Activated CD4-positive, CD25-positive, alpha-beta regulatory T cell treated with anti-CD3 and anti-CD28 coated beads, Interleukin-2, amount 50 U/mL, for 16 hours (primary cell): ENCODE measurements at regions not wholly inside any gene's neighbourhood (a gene's known extent, or its start where the extent isn't known, plus 50 kb on each side); places are given as distances from the start of the nearest gene placed in this dataset.
"Not testable (repeated sequence)": the region's sequence is repeated elsewhere in the genome, so short reads cannot be mapped to it uniquely, and the experiment has no call there.

Experiments
- DNase-seq: peaks from one replicate; pipeline ENCODE4 v3.0.0-alpha.2; 2020; ENCODE audit warnings: low read depth, low spot score

- DNase-seq: no peak
These were observed 96.1 kb downstream of the DAD1 start for GRCh38 chr14:22492622-22493542.

- no peak for DNase-seq
These were observed 97.1 kb downstream of the DAD1 start for GRCh38 chr14:22491683-22492621.

GRCh38 chr14:22491053-22491452 is 98.0 kb downstream of the DAD1 start:
- DNase-seq: not testable (repeated sequence)

DNA sequence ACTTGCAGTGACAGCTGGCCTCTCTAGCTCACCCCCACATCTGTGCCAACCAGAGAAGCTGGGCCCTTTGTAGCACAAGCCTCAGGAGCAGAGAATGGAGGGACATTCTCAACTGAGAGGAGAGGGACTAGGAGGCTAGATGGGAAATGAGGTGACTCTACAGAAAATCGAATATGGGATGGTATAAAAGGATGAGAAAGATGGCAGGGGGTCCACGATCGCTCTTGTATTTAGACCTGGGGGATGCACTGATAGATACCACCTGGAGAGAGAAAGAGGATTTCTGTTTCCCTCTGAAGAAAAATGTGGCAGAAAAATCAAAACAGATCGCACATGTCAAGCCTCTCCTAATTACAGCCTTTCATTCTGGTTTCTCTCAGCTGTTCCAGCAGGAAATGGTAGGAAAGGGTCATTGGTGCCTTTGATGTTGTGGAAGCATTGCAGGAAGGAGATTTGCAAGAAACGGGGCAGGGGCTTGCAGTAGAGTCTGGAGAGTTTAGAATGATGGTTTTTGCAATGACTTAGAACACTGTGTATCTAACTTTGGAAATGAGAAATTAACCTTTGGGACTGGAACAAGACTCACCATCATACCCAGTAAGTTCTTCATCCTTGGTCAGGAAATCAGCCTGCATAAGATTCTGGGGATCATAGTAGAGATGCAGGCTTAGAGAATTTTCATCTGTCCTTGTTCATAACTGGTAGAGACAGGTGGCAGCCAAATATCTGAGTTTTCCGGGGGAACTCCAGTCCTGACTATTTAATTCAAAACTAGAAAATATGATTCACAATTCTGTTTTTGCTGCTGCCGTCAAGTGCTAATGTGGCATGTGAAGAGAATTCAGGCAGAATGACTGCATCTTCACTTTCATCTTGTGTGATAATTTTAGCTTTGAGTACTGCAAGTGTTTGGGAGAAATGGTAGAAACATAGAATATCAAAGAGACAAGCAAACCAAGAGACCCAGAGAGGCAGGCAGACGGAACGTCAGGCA is 98.8 kb downstream of the DAD1 start:
- no peak for DNase-seq

DNA sequence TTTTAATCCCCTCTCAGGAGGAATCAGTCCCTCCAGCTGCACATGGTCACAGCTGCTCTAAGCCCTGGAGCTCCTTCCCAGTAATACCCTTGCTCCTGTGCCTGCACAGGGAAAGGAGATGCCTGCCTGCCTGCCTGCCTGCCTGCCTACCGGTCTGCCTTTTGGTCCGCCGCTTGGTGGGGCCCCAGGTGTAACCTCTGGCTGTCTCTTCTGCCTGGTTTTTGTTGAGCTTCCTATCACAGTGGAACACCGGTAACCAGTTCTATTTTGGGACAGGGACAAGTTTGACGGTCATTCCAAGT is 99.8 kb downstream of the DAD1 start:
- DNase-seq: no peak

DNA sequence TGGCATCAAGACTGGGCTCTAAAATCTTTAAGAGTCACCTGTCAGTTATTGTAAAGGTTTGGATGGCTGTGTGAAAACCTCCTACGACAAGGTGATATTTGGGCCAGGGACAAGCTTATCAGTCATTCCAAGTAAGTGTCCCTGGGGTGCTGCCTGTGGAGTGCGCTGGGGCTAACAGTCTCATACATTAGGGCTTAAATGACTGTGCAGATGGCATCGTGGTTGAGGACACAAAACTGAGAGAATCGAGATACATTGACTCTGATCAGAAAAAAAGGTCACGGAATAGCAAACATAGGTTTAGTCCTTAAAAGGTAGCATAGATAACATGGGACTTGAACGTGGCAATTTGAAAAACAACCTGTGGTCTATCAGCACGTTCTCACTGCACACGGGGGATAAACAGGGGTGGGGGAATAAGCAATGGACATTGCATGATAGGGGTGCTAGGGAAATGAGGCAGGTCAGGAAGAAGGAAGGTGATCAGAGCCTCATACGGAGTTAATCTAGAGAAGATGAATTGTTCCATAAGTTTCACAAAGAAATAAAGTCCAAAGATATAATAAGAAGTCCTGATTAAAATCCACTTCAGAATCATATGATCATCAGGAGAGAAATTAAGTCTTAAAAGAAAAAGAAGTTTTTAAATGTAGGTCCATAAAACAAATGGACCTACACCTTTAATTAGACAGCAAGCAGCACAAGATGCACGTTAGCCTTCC is 100.3 kb downstream of the DAD1 start:
- no peak for DNase-seq

- no peak for DNase-seq
These were observed 101.1 kb downstream of the DAD1 start for GRCh38 chr14:22487941-22488340.

- DNase-seq: no peak
These were observed 101.6 kb downstream of the DAD1 start for GRCh38 chr14:22487401-22487800.

GRCh38 chr14:22486675-22487074 is 102.3 kb downstream of the DAD1 start:
- no peak for DNase-seq

- no peak for DNase-seq
These were observed 103.4 kb downstream of the DAD1 start for GRCh38 chr14:22485649-22486048.

DNA sequence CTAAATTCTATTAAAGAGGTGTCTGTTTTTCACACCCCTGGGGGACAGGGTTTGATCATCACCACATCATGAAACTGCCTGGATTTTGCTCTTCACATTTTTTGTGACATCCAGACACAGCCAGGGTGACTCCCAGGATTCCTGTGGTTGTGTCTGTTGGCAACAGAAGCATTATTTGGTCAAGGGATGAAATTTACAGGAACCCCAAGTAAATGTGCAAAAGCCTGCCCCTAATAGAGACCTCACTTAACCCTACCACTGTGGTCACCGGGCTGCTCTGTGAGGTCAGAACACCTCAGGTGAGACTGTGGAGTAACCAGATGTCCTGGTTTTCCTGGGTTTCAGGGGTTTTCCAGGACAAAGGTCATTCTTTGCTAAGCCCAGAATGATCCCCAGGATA is 103.8 kb downstream of the DAD1 start:
- DNase-seq: no peak

GRCh38 chr14:22484632-22485031 is 104.4 kb downstream of the DAD1 start:
- DNase-seq: no peak

- DNase-seq: no peak
These were observed 105.0 kb downstream of the DAD1 start for GRCh38 chr14:22483863-22484593.

DNA sequence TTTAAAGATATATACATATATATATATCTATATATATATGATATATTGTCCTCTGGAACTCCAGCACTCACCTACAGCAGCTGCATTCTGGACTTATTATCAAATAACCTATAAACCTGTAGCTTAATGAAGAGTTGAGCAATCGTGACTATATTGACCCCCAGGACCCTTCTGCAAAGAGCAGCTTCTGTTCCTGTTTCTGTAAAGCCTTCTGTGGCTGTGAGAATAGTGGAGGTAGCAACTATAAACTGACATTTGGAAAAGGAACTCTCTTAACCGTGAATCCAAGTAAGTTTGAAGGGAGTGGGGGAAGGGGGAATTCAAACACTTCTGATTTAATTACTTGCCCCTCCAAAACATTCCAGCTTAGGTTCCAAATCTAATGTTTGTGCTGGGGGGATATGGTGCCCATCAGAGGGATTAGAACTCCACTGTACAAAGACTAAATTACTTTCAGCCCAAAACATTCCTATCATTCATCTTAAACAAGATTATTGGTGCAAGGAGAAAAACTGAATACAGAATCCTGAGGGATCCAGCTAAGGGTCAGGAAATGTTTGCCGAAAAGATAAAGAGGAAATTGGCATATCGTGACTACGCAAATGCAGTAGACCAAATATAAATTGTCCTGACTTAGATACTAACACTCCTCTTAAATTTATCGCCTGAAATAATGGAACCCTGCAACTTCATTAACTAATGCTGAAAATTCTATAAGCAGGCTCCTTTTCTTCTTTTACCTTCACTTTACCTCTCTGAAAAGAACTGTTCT is 106.1 kb downstream of the DAD1 start:
- no peak for DNase-seq

GRCh38 chr14:22482085-22482694 is 106.8 kb downstream of the DAD1 start:
- no peak for DNase-seq

GRCh38 chr14:22481546-22481945 is 107.5 kb downstream of the DAD1 start:
- no peak for DNase-seq

- DNase-seq: no peak
These were observed 109.1 kb downstream of the DAD1 start for GRCh38 chr14:22479776-22480464.

DNA sequence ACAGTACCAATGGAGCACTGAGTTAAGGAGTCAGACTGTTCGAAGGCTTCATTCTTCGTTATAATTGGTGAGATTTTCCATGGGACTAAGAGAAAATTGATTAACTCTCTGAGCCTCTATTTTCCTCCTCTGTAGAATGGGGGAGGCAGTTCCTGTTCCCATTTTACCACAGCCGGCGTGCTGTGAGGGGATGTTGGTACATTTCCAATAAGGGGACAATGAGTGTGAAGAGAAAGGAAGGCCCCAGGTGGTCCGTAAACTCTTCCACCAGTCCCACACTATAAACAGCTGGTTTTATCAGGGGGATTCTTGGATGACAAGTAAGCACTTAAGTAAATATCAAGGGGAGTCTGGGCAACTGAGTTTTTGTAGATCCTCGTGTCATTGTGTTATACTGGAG is 109.9 kb downstream of the DAD1 start:
- no peak for DNase-seq
